KMS-11 (cell line): ENCODE measurements at regions not wholly inside any gene's neighbourhood (a gene's known extent, or its start where the extent isn't known, plus 50 kb on each side); places are given as distances from the start of the nearest gene placed in this dataset.

ENCODE experiments used
- H2AFZ ChIP-seq: fragments of 200-600 bp; sonication (generic); 2 replicates; pipeline ENCODE4 v1.6.1; 2016; ENCODE audit warnings: antibody characterized with exemption, mixed run types, low read depth
- H3K27ac ChIP-seq: fragments of 200-600 bp; sonication (generic); 2 replicates; pipeline ENCODE4 v1.6.1; 2016; ENCODE audit warnings: mild to moderate bottlenecking, mixed run types
- H3K27me3 ChIP-seq: fragments of 200-600 bp; sonication (generic); 2 replicates; pipeline ENCODE4 v1.6.1; 2017; ENCODE audit warnings: mild to moderate bottlenecking, low read depth, mixed run types, moderate library complexity; ENCODE audit not compliant: insufficient read depth
- H3K36me3 ChIP-seq: fragments of 200-600 bp; sonication (generic); 2 replicates; pipeline ENCODE4 v1.6.1; 2017; ENCODE audit warnings: mild to moderate bottlenecking, mixed run types; ENCODE audit not compliant: insufficient read depth
- H3K4me1 ChIP-seq: fragments of 200-600 bp; sonication (generic); 2 replicates; pipeline ENCODE4 v1.6.1; 2016; ENCODE audit warnings: mild to moderate bottlenecking, low read depth, mixed run types; ENCODE audit not compliant: poor library complexity, severe bottlenecking
- H3K4me2 ChIP-seq: fragments of 200-600 bp; sonication (generic); 2 replicates; pipeline ENCODE4 v1.7.0; 2016; ENCODE audit warnings: mild to moderate bottlenecking, mixed run types
- H3K4me3 ChIP-seq: fragments of 200-600 bp; sonication (generic); IDR thresholded peaks from 2 replicates; pipeline ENCODE4 v1.6.1; 2017; ENCODE audit warnings: low read depth, low read length, mixed read lengths; ENCODE audit not compliant: insufficient read depth
- H3K79me2 ChIP-seq: fragments of 200-600 bp; sonication (generic); 2 replicates; pipeline ENCODE4 v1.6.1; 2016; ENCODE audit warnings: low read depth, mixed run types; ENCODE audit not compliant: insufficient read depth
- H3K9ac ChIP-seq: fragments of 200-600 bp; sonication (generic); 2 replicates; pipeline ENCODE4 v1.6.1; 2016; ENCODE audit warnings: mild to moderate bottlenecking, mixed run types
- H4K20me1 ChIP-seq: fragments of 200-600 bp; sonication (generic); 2 replicates; pipeline ENCODE4 v1.6.1; 2016; ENCODE audit warnings: mild to moderate bottlenecking, mixed run types; ENCODE audit not compliant: insufficient read depth
- TF ChIP-seq, protein P1 (sequence below): fragments of 200-600 bp; sonication (generic); conservative IDR thresholded peaks from 2 replicates; pipeline ENCODE4 v1.6.1; 2017; ENCODE audit warnings: low read depth, mild to moderate bottlenecking, antibody characterized with exemption, low read length, moderate library complexity, mixed read lengths

DNA sequence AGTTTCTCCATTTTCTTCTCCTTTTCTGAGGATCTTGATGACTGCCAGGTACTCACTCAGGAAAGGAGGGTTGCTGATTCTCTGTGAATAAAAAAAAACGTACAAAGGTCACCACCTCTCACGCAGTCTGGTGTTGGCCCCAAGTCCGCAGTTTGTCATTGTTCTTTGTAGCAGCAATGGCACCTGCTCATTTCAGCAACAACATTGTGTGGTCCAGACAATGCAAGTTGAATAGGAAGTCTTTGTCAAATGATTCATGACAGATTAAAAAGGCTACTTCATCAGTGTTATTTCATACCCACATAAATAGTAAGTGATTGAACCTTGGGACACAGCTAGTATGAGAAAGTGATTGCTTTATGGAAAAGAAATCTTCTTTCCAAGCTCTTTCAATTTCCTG is 653.5 kb upstream of the MGMT start:
- no peak overlapping the region for H2AFZ ChIP-seq
- no peak overlapping the region for H3K4me2 ChIP-seq
- no peaks in the 10 kb centered on the region for H3K36me3 ChIP-seq
- TF ChIP-seq, protein P1, sequence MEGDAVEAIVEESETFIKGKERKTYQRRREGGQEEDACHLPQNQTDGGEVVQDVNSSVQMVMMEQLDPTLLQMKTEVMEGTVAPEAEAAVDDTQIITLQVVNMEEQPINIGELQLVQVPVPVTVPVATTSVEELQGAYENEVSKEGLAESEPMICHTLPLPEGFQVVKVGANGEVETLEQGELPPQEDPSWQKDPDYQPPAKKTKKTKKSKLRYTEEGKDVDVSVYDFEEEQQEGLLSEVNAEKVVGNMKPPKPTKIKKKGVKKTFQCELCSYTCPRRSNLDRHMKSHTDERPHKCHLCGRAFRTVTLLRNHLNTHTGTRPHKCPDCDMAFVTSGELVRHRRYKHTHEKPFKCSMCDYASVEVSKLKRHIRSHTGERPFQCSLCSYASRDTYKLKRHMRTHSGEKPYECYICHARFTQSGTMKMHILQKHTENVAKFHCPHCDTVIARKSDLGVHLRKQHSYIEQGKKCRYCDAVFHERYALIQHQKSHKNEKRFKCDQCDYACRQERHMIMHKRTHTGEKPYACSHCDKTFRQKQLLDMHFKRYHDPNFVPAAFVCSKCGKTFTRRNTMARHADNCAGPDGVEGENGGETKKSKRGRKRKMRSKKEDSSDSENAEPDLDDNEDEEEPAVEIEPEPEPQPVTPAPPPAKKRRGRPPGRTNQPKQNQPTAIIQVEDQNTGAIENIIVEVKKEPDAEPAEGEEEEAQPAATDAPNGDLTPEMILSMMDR: no peak
- H3K4me1 ChIP-seq: no peaks in the 10 kb centered on the region
- no peaks in the 10 kb centered on the region for H3K27me3 ChIP-seq
- H3K4me3 ChIP-seq: no peak overlapping the region
- no peak overlapping the region for H3K9ac ChIP-seq
- H3K27ac ChIP-seq: no peak overlapping the region
- no peaks in the 10 kb centered on the region for H4K20me1 ChIP-seq
- no peaks in the 10 kb centered on the region for H3K79me2 ChIP-seq

GRCh38 chr10:128814024-128814423 is 653.0 kb upstream of the MGMT start:
- H3K4me2 ChIP-seq: no peak overlapping the region
- TF ChIP-seq, protein P1: no peak
- H2AFZ ChIP-seq: no peak overlapping the region

GRCh38 chr10:128814782-128815181 is 652.3 kb upstream of the MGMT start:
- H3K27me3 ChIP-seq: no peaks in the 10 kb centered on the region
- H3K36me3 ChIP-seq: no peaks in the 10 kb centered on the region
- H3K79me2 ChIP-seq: no peaks in the 10 kb centered on the region
- H3K9ac ChIP-seq: no peak overlapping the region
- no peaks in the 10 kb centered on the region for H4K20me1 ChIP-seq
- H3K4me1 ChIP-seq: no peaks in the 10 kb centered on the region
- no peak overlapping the region for H2AFZ ChIP-seq
- no peak overlapping the region for H3K27ac ChIP-seq
- H3K4me3 ChIP-seq: no peak overlapping the region
- TF ChIP-seq, protein P1: no peak
- no peak overlapping the region for H3K4me2 ChIP-seq

More at GRCh38 chr10:128814024-128814423, 653.0 kb upstream of the MGMT start:
- Histone ChIP-seq H3K4me1 (no peaks in the 10 kb centered on the region), H3K4me3 (no peak overlapping the region), H3K27me3 (no peaks in the 10 kb centered on the region), H3K9ac (no peak overlapping the region), H3K36me3 (no peaks in the 10 kb centered on the region), H4K20me1 (no peaks in the 10 kb centered on the region), H3K27ac (no peak overlapping the region), H3K79me2 (no peaks in the 10 kb centered on the region)

DNA sequence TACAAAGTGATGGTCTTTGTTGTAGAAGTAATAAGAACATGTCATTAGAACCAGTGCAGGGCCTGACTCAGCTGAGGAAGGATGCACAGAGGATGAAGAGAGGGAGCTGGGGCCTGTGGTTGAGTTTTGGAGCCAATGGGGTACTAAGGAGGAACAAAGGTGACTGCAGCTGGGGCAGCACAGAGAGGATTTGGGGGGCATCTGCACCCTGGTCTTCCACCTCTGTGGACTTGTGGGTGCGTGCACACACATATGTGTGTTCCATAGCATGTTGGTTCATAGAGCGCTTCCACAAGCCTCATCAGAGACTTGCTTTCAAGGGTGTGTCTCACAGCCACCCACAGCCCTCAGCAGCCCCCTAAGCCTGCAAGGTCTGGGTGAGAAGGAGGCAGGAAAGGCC is 650.3 kb upstream of the MGMT start:
- H3K27ac ChIP-seq: no peak overlapping the region
- TF ChIP-seq, protein P1: no peak

GRCh38 chr10:128817636-128818035 is 649.4 kb upstream of the MGMT start:
- Histone ChIP-seq H3K27ac (no peak overlapping the region), H4K20me1 (no peaks in the 10 kb centered on the region), H3K4me1 (no peaks in the 10 kb centered on the region), H3K36me3 (no peaks in the 10 kb centered on the region), H3K27me3 (no peaks in the 10 kb centered on the region), H3K79me2 (no peaks in the 10 kb centered on the region), H3K9ac (no peak overlapping the region), H3K4me2 (no peak overlapping the region), H2AFZ (no peak overlapping the region), H3K4me3 (no peak overlapping the region)
- TF ChIP-seq, protein P1: no peak

More for the DNA sequence above, 650.3 kb upstream of the MGMT start:
- no peaks in the 10 kb centered on the region for H4K20me1 ChIP-seq
- no peak overlapping the region for H2AFZ ChIP-seq
- H3K4me2 ChIP-seq: no peak overlapping the region
- H3K79me2 ChIP-seq: no peaks in the 10 kb centered on the region
- no peak overlapping the region for H3K9ac ChIP-seq
- H3K27me3 ChIP-seq: no peaks in the 10 kb centered on the region
- no peaks in the 10 kb centered on the region for H3K4me1 ChIP-seq
- H3K4me3 ChIP-seq: no peak overlapping the region
- no peaks in the 10 kb centered on the region for H3K36me3 ChIP-seq
